A549 (cell line): ENCODE measurements at regions not wholly inside any gene's neighbourhood (a gene's known extent, or its start where the extent isn't known, plus 50 kb on each side); places are given as distances from the start of the nearest gene placed in this dataset.

ENCODE experiments used
- CTCF ChIP-seq: fragments of >200 bp; sonication (Bioruptor Twin); formaldehyde crosslinking; IDR thresholded peaks from 3 replicates; pipeline ENCODE4 v1.5.1; 2016
- EP300 ChIP-seq, 2 experiments: fragments of >200 bp; sonication (Bioruptor Twin); formaldehyde crosslinking; IDR thresholded peaks; 2 replicates in 1 of 2; 3 replicates in 1 of 2; pipeline ENCODE4 v1.6.1; 2016 to 2017

GRCh38 chr2:219962801-219963200, 335.4 kb downstream of the SLC4A3 start:
- TF ChIP-seq EP300 (IDR thresholded peaks at IDR 0.05) (no peak), CTCF (no peak)
